WTC11 (cell line): ENCODE measurements at regions not wholly inside any gene's neighbourhood (a gene's known extent, or its start where the extent isn't known, plus 50 kb on each side); places are given as distances from the start of the nearest gene placed in this dataset.

Experiments
- ATAC-seq: fragments of 200-7000 bp; cut with Tn5 transposase; 2 replicates; pipeline ENCODE4 v1.10.0; 2021; ENCODE audit warnings: mild to moderate bottlenecking, moderate library complexity
- CTCF ChIA-PET: fragments of 300-600 bp; sonication (Branson Sonifier 250); formaldehyde crosslinking; loops from one replicate; lab custom pipeline; 2021; ENCODE audit warnings: antibody characterized with exemption; lab: Charles Lee
- POLR2A ChIA-PET: fragments of 350-600 bp; sonication (Branson Sonifier 250); formaldehyde crosslinking; loops from one replicate; lab custom pipeline; 2021; ENCODE audit warnings: antibody characterized with exemption; lab: Charles Lee
- DNase-seq: peaks from one replicate; pipeline ENCODE4 v3.0.0; 2021; ENCODE audit warnings: low spot score
- H3K27ac Mint-ChIP-seq: 2 replicates; pipeline ENCODE4 v1.8.0; 2021; ENCODE audit warnings: mixed read lengths
- H3K27me3 Mint-ChIP-seq: 2 replicates; pipeline ENCODE4 v1.8.0; 2021; ENCODE audit warnings: low read depth, mild to moderate bottlenecking, moderate library complexity, mixed read lengths
- H3K36me3 Mint-ChIP-seq: 2 replicates; pipeline ENCODE4 v1.8.0; 2021; ENCODE audit warnings: mixed read lengths
- H3K4me1 Mint-ChIP-seq: 2 replicates; pipeline ENCODE4 v1.8.0; 2022; ENCODE audit warnings: mixed read lengths
- H3K4me3 Mint-ChIP-seq: 2 replicates; pipeline ENCODE4 v1.8.0; 2021; ENCODE audit warnings: mild to moderate bottlenecking, moderate library complexity, mixed read lengths
- H3K9me3 Mint-ChIP-seq: 2 replicates; pipeline ENCODE4 v1.8.0; 2021; ENCODE audit warnings: mixed read lengths
- ATF2 ChIP-seq: sonication (generic); formaldehyde crosslinking; IDR thresholded peaks from 2 replicates; pipeline ENCODE4 v1.8.1; 2022; ENCODE audit warnings: low read depth, missing genetic modification reagents, borderline replicate concordance
- ERG ChIP-seq: fragments of 250-450 bp; sonication (Bioruptor Pico); IDR thresholded peaks from 2 replicates; pipeline ENCODE4 v1.8.0; 2021; ENCODE audit warnings: mild to moderate bottlenecking
- ESRRA ChIP-seq: sonication (generic); formaldehyde crosslinking; IDR thresholded peaks from 2 replicates; pipeline ENCODE4 v1.8.1; 2022; ENCODE audit warnings: mild to moderate bottlenecking, missing genetic modification reagents, borderline replicate concordance
- FOXJ3 ChIP-seq: sonication (generic); formaldehyde crosslinking; IDR thresholded peaks from 2 replicates; pipeline ENCODE4 v1.9.0; 2021; ENCODE audit warnings: missing genetic modification reagents, mild to moderate bottlenecking, borderline replicate concordance
- FOXK1 ChIP-seq: sonication (generic); formaldehyde crosslinking; IDR thresholded peaks from 2 replicates; pipeline ENCODE4 v1.8.0; 2022; ENCODE audit warnings: mild to moderate bottlenecking, moderate library complexity, missing genetic modification reagents
- IRF1 ChIP-seq: sonication (generic); formaldehyde crosslinking; IDR thresholded peaks from 2 replicates; pipeline ENCODE4 v1.8.0; 2023; ENCODE audit warnings: missing genetic modification reagents
- MXD4 ChIP-seq: fragments of 250-450 bp; sonication (Bioruptor Pico); IDR thresholded peaks from 2 replicates; pipeline ENCODE4 v1.8.0; 2021; ENCODE audit warnings: mild to moderate bottlenecking, moderate library complexity, borderline replicate concordance
- MYBL2 ChIP-seq: sonication (generic); formaldehyde crosslinking; IDR thresholded peaks from 2 replicates; pipeline ENCODE4 v1.8.1; 2023; ENCODE audit warnings: mild to moderate bottlenecking, moderate library complexity, missing genetic modification reagents
- NFE2L1 ChIP-seq: sonication (generic); formaldehyde crosslinking; IDR thresholded peaks from 2 replicates; pipeline ENCODE4 v1.8.1; 2023; ENCODE audit warnings: missing genetic modification reagents
- SMAD4 ChIP-seq: sonication (generic); formaldehyde crosslinking; IDR thresholded peaks from 2 replicates; pipeline ENCODE4 v1.8.0; 2022; ENCODE audit warnings: mild to moderate bottlenecking, missing genetic modification reagents
- SOX15 ChIP-seq: fragments of 250-450 bp; sonication (Bioruptor Pico); IDR thresholded peaks from 2 replicates; pipeline ENCODE4 v1.9.0; 2021; ENCODE audit warnings: mild to moderate bottlenecking
- STAT6 ChIP-seq: sonication (generic); formaldehyde crosslinking; conservative IDR thresholded peaks from 2 replicates; pipeline ENCODE4 v1.8.1; 2023; ENCODE audit warnings: mild to moderate bottlenecking, low read depth, missing genetic modification reagents, moderate library complexity
- USF1 ChIP-seq: sonication (generic); formaldehyde crosslinking; IDR thresholded peaks from 2 replicates; pipeline ENCODE4 v1.8.0; 2022; ENCODE audit warnings: mild to moderate bottlenecking, missing genetic modification reagents
- USF2 ChIP-seq: sonication (generic); formaldehyde crosslinking; IDR thresholded peaks from 2 replicates; pipeline ENCODE4 v1.8.1; 2023; ENCODE audit warnings: mild to moderate bottlenecking, missing genetic modification reagents, moderate library complexity
- ZBTB43 ChIP-seq: sonication (generic); formaldehyde crosslinking; IDR thresholded peaks from 2 replicates; pipeline ENCODE4 v1.8.1; 2023; ENCODE audit warnings: mild to moderate bottlenecking, missing genetic modification reagents
- ZNF138 ChIP-seq: sonication (generic); formaldehyde crosslinking; conservative IDR thresholded peaks from 2 replicates; pipeline ENCODE4 v1.8.1; 2022; ENCODE audit warnings: mild to moderate bottlenecking, moderate library complexity, missing genetic modification reagents
- ZNF263 ChIP-seq: sonication (generic); formaldehyde crosslinking; IDR thresholded peaks from 2 replicates; pipeline ENCODE4 v1.8.1; 2022; ENCODE audit warnings: low read depth, mild to moderate bottlenecking, moderate library complexity, missing genetic modification reagents
- ZNF532 ChIP-seq: fragments of 250-450 bp; sonication (Bioruptor Pico); IDR thresholded peaks from 2 replicates; pipeline ENCODE4 v1.9.0; 2021; ENCODE audit warnings: mild to moderate bottlenecking, borderline replicate concordance

GRCh38 chr2:37851828-37852584, 73.1 kb upstream of the RMDN2 start:
- Mint-ChIP-seq H3K27me3 (no peaks in the 10 kb centered on the region; the same call in 1 of the 2 replicates), H3K9me3 (no peaks in the 10 kb centered on the region)
- no peak for ATAC-seq

GRCh38 chr2:37852585-37853014, 72.5 kb upstream of the RMDN2 start:
- Mint-ChIP-seq H3K4me1 (no peaks in the 10 kb centered on the region), H3K27me3 (no peaks in the 10 kb centered on the region; the same call in 1 of the 2 replicates), H3K36me3 (no peaks in the 10 kb centered on the region), H3K4me3 (no peak overlapping the region), H3K27ac (no peak overlapping the region), H3K9me3 (no peaks in the 10 kb centered on the region)
- DNase-seq (no peak), ATAC-seq (no peak)
- ChIA-PET CTCF (interaction anchor here (0.6 to 2.2 kb wide), 3 partner anchors 20 to 456 kb away, joined by 3 to 6 read pairs (median 4); no protein-coding TSS in a partner anchor), POLR2A (no interaction called here)
- no peak for TF ChIP-seq NFE2L1 (CRISPR knock-in tag)
- TF ChIP-seq MXD4, result no peak
- TF ChIP-seq ZNF532, result no peak
- no peak for TF ChIP-seq FOXK1 (CRISPR knock-in tag)
- no peak for TF ChIP-seq FOXJ3 (CRISPR knock-in tag)
- no peak for TF ChIP-seq IRF1
- TF ChIP-seq ESRRA, result no peak
- no peak for TF ChIP-seq ERG (CRISPR knock-in tag)
- no peak for TF ChIP-seq ZNF263 (CRISPR knock-in tag)
- no peak for TF ChIP-seq STAT6 (CRISPR knock-in tag)
- no peak for TF ChIP-seq MYBL2 (CRISPR knock-in tag)
- no peak for TF ChIP-seq ATF2 (CRISPR knock-in tag)

More at GRCh38 chr2:37851828-37852584, 73.1 kb upstream of the RMDN2 start:
- POLR2A ChIA-PET, result no interaction called here
- no peak for DNase-seq
- no peak overlapping the region for H3K4me3 Mint-ChIP-seq
- H3K27ac Mint-ChIP-seq, result no peak overlapping the region
- H3K4me1 Mint-ChIP-seq, result no peaks in the 10 kb centered on the region
- no peak for TF ChIP-seq USF1 (CRISPR knock-in tag)
- no peak for TF ChIP-seq ZBTB43 (CRISPR knock-in tag)
- no peak for TF ChIP-seq SOX15 (CRISPR knock-in tag)
- no peak for TF ChIP-seq SMAD4 (CRISPR knock-in tag)
- TF ChIP-seq FOXK1 (CRISPR knock-in tag), result no peak
- no peak for TF ChIP-seq USF2 (CRISPR knock-in tag)
- no peak for TF ChIP-seq ZNF138 (CRISPR knock-in tag)
- H3K36me3 Mint-ChIP-seq, result no peaks in the 10 kb centered on the region
- CTCF ChIA-PET, result interaction anchor here (1.4 to 1.5 kb wide), 2 partner anchors 25 to 456 kb away, joined by 3 to 5 read pairs; no protein-coding TSS in a partner anchor
